HG02763 (cell line): ENCODE measurements at regions not wholly inside any gene's neighbourhood (a gene's known extent, or its start where the extent isn't known, plus 50 kb on each side); places are given as distances from the start of the nearest gene placed in this dataset.

ENCODE experiments used
- ATAC-seq: cut with Tn5 transposase; IDR thresholded peaks from one replicate; pipeline ENCODE4 v1.9.1; 2021; ENCODE audit warnings: mild to moderate bottlenecking, moderate library complexity; ENCODE audit not compliant: unreplicated experiment

GRCh38 chr3:35946121-35946853 is 307.0 kb downstream of the ARPP21 start:
- no peak for ATAC-seq

DNA sequence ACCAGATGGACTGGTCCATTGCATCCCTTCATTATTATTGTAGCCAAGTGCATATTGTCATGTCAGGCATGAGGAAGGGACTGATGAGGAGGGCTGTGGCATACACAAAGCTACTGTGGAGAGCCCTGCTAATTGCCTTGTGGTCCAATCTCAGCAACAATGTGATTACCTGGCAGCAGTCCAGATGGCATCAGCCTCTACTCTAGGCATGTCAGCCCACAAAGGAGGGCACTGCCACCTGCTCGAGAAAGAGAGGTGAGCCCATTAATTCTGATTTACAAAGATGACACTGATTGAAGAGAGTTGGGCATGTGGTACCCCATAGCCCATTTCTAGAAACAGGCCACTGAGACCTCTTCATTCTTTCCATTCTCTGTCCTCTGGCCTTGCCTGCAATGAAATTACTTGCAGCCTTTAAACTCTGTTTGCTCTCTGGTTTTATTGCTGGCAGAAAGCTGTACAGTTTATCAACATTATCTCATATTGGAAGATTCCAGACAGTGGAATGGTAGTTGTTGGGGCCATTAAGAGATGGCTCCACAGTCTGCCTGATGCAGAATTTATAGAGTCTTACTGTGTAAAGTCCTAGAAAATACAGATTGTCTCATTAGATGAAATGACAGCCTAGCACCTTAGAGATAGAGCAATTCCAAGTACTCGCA is 307.7 kb downstream of the ARPP21 start:
- no peak for ATAC-seq

GRCh38 chr3:35950021-35950420 is 310.7 kb downstream of the ARPP21 start:
- no peak for ATAC-seq

GRCh38 chr3:35954413-35954812 is 315.1 kb downstream of the ARPP21 start:
- no peak for ATAC-seq

- no peak for ATAC-seq
Observed at GRCh38 chr3:35965908-35966307, 326.6 kb downstream of the ARPP21 start.

- ATAC-seq, result no peak
Observed at GRCh38 chr3:35966629-35967464, 327.5 kb downstream of the ARPP21 start.

DNA sequence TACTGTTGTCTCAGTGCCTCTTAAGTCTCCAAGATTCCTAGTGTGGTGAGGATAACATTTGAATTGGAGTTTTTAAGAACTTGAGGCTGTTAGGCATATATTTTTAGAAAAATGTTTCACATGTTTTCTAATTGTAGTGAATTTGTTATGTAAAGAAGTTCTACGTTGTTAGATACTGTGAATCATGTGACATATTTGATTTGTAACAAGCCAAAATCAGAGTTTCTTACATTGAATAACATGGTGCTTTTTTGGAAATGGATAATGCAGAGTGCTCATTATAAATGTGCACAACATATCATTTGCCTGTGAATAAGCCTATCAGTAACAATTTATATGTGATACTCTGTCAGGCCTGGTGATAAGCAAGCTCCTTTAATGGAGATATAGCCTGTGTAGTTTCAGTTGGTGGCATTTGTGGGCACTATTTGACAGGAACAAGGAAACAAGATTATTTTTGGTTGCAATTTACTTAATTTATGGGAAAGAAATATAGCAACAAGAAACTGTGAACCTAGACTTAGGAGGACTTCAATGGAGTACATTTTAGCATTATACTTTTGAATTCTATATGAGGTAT is 328.8 kb downstream of the ARPP21 start:
- no peak for ATAC-seq

GRCh38 chr3:35969406-35969805 is 330.1 kb downstream of the ARPP21 start:
- ATAC-seq, result no peak

GRCh38 chr3:35970793-35971192 is 331.5 kb downstream of the ARPP21 start:
- no peak for ATAC-seq

GRCh38 chr3:35971686-35972085 is 332.4 kb downstream of the ARPP21 start:
- no peak for ATAC-seq

- no peak for ATAC-seq
Observed at GRCh38 chr3:35974872-35975271, 335.5 kb downstream of the ARPP21 start.

DNA sequence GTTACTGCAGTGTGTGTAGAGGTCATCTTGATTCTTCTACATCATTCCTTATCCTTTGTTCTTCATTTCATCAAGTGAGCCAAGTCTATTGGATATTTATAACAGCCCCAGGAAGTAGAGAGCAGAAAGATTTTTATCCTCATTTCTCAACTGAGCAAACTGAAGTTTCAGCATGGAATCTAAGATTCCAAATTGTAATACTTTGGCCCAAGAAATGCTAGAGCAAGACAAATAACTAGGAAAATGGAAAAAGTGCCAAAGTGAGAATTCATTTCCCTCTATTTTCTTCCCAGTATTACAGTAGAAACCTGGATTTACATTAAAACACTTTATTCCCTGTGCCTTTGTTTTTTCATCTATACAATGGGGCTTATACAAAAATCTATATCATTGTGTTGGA is 346.8 kb downstream of the ARPP21 start:
- no peak for ATAC-seq

GRCh38 chr3:35987386-35987785 is 348.1 kb downstream of the ARPP21 start:
- ATAC-seq, result no peak

DNA sequence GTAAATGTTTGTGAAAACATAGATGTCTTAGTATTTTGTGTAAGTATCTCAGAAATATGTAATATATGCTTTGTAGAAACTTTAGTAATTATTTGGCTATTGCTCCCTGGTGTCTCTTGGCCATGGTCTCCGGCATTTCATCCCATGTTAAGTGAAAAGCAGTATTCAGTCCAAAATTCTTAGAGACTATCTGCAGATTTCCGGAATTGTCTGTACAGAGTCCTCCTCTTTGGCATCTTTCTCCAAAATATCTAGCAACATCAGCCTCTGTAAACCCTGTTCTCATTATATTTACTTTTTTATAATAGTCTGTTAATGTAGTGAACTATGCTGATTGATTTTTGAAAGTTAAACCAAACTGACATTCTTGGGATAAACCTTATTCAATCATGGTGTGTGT is 352.7 kb downstream of the ARPP21 start:
- ATAC-seq, result no peak

GRCh38 chr3:36011791-36012190 is 368.5 kb upstream of the STAC start:
- no peak for ATAC-seq

DNA sequence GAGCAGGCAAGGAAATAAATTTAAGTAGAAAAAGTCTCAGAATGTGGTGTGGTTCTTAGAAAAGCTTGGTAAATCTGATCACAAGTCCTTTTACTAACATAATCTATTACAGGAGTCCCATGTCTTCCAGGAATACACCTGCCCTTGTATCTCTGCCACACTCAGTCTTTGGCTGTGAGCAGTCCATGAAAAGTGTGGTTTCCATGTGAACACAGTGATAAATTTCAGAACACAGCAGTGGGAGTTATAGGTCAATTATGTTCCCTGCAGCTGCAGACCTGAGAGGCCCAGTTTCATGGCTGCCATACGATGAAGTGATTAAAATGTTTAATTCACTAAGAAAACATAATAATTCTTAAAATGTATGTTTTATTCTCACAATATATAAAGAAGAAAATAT is 366.9 kb upstream of the STAC start:
- no peak for ATAC-seq

GRCh38 chr3:36025232-36025631 is 355.1 kb upstream of the STAC start:
- no peak for ATAC-seq

- ATAC-seq, result no peak
Observed at GRCh38 chr3:36032180-36033047, 347.9 kb upstream of the STAC start.

GRCh38 chr3:36058404-36059030 is 321.8 kb upstream of the STAC start:
- no peak for ATAC-seq

- ATAC-seq, result no peak
Observed at GRCh38 chr3:36060950-36061349, 319.4 kb upstream of the STAC start.
